Mucosa of rectum (tissue), 2 donors: ENCODE measurements at regions not wholly inside any gene's neighbourhood (a gene's known extent, or its start where the extent isn't known, plus 50 kb on each side); places are given as distances from the start of the nearest gene placed in this dataset.

Experiments
- H3K27ac ChIP-seq, 2 donors: one replicate each; pipeline ENCODE4 v1.7.0; 2013; ENCODE audit warnings: inconsistent platforms in 2 of 2, low read depth in 2 of 2, low read length in 2 of 2
- H3K27me3 ChIP-seq, 2 donors: one replicate each; pipeline ENCODE4 v1.7.0; 2013; ENCODE audit warnings: low read length in 2 of 2; ENCODE audit not compliant: control insufficient read depth in 2 of 2, insufficient read depth in 2 of 2
- H3K36me3 ChIP-seq, 2 donors: one replicate each; pipeline ENCODE4 v1.7.0; 2013; ENCODE audit warnings: low read length in 2 of 2; ENCODE audit not compliant: control insufficient read depth in 2 of 2, insufficient read depth in 2 of 2
- H3K4me1 ChIP-seq, 2 donors: one replicate each; pipeline ENCODE4 v1.7.0; 2013; ENCODE audit warnings: low read length in 2 of 2, mild to moderate bottlenecking in 1 of 2; ENCODE audit not compliant: control insufficient read depth in 2 of 2, insufficient read depth in 2 of 2
- H3K4me3 ChIP-seq, 2 donors: one replicate each; pipeline ENCODE4 v1.7.0; 2013; ENCODE audit warnings: low read length in 2 of 2
- H3K9ac ChIP-seq, 2 donors: one replicate each; pipeline ENCODE4 v1.7.0; 2013; ENCODE audit warnings: low read length in 2 of 2, low read depth in 1 of 2, mild to moderate bottlenecking in 1 of 2
- H3K9me3 ChIP-seq, 2 donors: one replicate each; pipeline ENCODE4 v1.7.0; 2013; ENCODE audit warnings: low read length in 2 of 2; ENCODE audit not compliant: control insufficient read depth in 2 of 2
- donor health status: healthy.
- donor health status: Normal muscosa, but diverticular disease.

- Histone ChIP-seq H3K9ac (no peak overlapping the region), H3K27ac (peak overlapping the region in 1 of 2 donors; percentile 16), H3K9me3 (no peaks in the 10 kb centered on the region), H3K4me1 (peaks cover 0 to 12% of the 10 kb centered on the region in 2 donors), H3K4me3 (peak overlapping the region; percentile 50 to 63), H3K36me3 (no peaks in the 10 kb centered on the region), H3K27me3 (no peaks in the 10 kb centered on the region)
Measured at GRCh38 chr16:64416216-64417005, 705.5 kb downstream of the CDH11 start.

- no peak overlapping the region for H3K27ac ChIP-seq
- no peaks in the 10 kb centered on the region for H3K9me3 ChIP-seq
- H3K9ac ChIP-seq, result no peak overlapping the region
- H3K27me3 ChIP-seq, result no peaks in the 10 kb centered on the region
- H3K4me1 ChIP-seq, result peaks cover 0 to 3% of the 10 kb centered on the region in 2 donors
- H3K36me3 ChIP-seq, result no peaks in the 10 kb centered on the region
- no peak overlapping the region for H3K4me3 ChIP-seq
Measured at GRCh38 chr16:64412578-64413280, 709.1 kb downstream of the CDH11 start.

- H3K9ac ChIP-seq, result no peak overlapping the region
- H3K9me3 ChIP-seq, result no peaks in the 10 kb centered on the region
- no peak overlapping the region for H3K27ac ChIP-seq
- no peak overlapping the region for H3K4me3 ChIP-seq
- H3K4me1 ChIP-seq, result no peaks in the 10 kb centered on the region
- H3K27me3 ChIP-seq, result no peaks in the 10 kb centered on the region
- H3K36me3 ChIP-seq, result no peaks in the 10 kb centered on the region
Measured at GRCh38 chr16:64410306-64410705, 711.6 kb downstream of the CDH11 start.

- Histone ChIP-seq H3K4me3 (no peak overlapping the region), H3K9ac (no peak overlapping the region), H3K27ac (no peak overlapping the region), H3K9me3 (no peaks in the 10 kb centered on the region), H3K36me3 (no peaks in the 10 kb centered on the region), H3K27me3 (no peaks in the 10 kb centered on the region), H3K4me1 (no peaks in the 10 kb centered on the region)
Measured at GRCh38 chr16:64409783-64410210, 712.1 kb downstream of the CDH11 start.

GRCh38 chr16:64408699-64409098 is 713.2 kb downstream of the CDH11 start:
- no peaks in the 10 kb centered on the region for H3K36me3 ChIP-seq
- no peak overlapping the region for H3K4me3 ChIP-seq
- no peak overlapping the region for H3K27ac ChIP-seq
- H3K9ac ChIP-seq, result no peak overlapping the region
- H3K27me3 ChIP-seq, result no peaks in the 10 kb centered on the region
- no peaks in the 10 kb centered on the region for H3K9me3 ChIP-seq
- no peaks in the 10 kb centered on the region for H3K4me1 ChIP-seq

GRCh38 chr16:64406770-64407181 is 715.1 kb downstream of the CDH11 start:
- no peaks in the 10 kb centered on the region for H3K36me3 ChIP-seq
- H3K27me3 ChIP-seq, result no peaks in the 10 kb centered on the region

GRCh38 chr16:64403352-64403751 is 718.5 kb downstream of the CDH11 start:
- Histone ChIP-seq H3K4me3 (no peak overlapping the region), H3K36me3 (no peaks in the 10 kb centered on the region), H3K4me1 (peaks cover 0 to 5% of the 10 kb centered on the region in 2 donors), H3K9me3 (no peaks in the 10 kb centered on the region), H3K27ac (no peak overlapping the region), H3K9ac (no peak overlapping the region), H3K27me3 (no peaks in the 10 kb centered on the region)

More at GRCh38 chr16:64406770-64407181, 715.1 kb downstream of the CDH11 start:
- peaks cover 0 to 5% of the 10 kb centered on the region in 2 donors for H3K4me1 ChIP-seq
- peak overlapping the region; percentile 4 to 36 for H3K27ac ChIP-seq
- H3K9me3 ChIP-seq, result no peaks in the 10 kb centered on the region
- H3K9ac ChIP-seq, result no peak overlapping the region
- H3K4me3 ChIP-seq, result no peak overlapping the region

- no peaks in the 10 kb centered on the region for H3K27me3 ChIP-seq
- H3K9me3 ChIP-seq, result no peaks in the 10 kb centered on the region
- H3K36me3 ChIP-seq, result no peaks in the 10 kb centered on the region
- H3K9ac ChIP-seq, result no peak overlapping the region
- H3K4me1 ChIP-seq, result peaks cover 0 to 5% of the 10 kb centered on the region in 2 donors
- H3K4me3 ChIP-seq, result no peak overlapping the region
- no peak overlapping the region for H3K27ac ChIP-seq
Measured at GRCh38 chr16:64398793-64399192, 723.1 kb downstream of the CDH11 start.

- Histone ChIP-seq H3K27ac (no peak overlapping the region), H3K4me3 (no peak overlapping the region), H3K9ac (no peak overlapping the region), H3K4me1 (peaks cover 0 to 2% of the 10 kb centered on the region in 2 donors), H3K27me3 (no peaks in the 10 kb centered on the region), H3K36me3 (no peaks in the 10 kb centered on the region), H3K9me3 (no peaks in the 10 kb centered on the region)
Measured at GRCh38 chr16:64397945-64398508, 723.8 kb downstream of the CDH11 start.

GRCh38 chr16:64397042-64397441 is 724.8 kb downstream of the CDH11 start:
- H3K27me3 ChIP-seq, result no peaks in the 10 kb centered on the region
- no peak overlapping the region for H3K9ac ChIP-seq
- no peaks in the 10 kb centered on the region for H3K36me3 ChIP-seq
- no peak overlapping the region for H3K27ac ChIP-seq
- H3K4me3 ChIP-seq, result no peak overlapping the region
- H3K4me1 ChIP-seq, result no peaks in the 10 kb centered on the region
- no peaks in the 10 kb centered on the region for H3K9me3 ChIP-seq
